H1 (cell line): ENCODE measurements at regions not wholly inside any gene's neighbourhood (a gene's known extent, or its start where the extent isn't known, plus 50 kb on each side); places are given as distances from the start of the nearest gene placed in this dataset.

Experiments
- CTCF ChIA-PET: fragments of 300-600 bp; sonication (Branson Sonifier 250); formaldehyde crosslinking; loops from one replicate; lab custom pipeline; 2021; ENCODE audit not compliant: partially characterized antibody; lab: Charles Lee
- POLR2A ChIA-PET: fragments of 300-600 bp; sonication (Branson Sonifier 250); formaldehyde crosslinking; loops from one replicate; lab custom pipeline; 2021; ENCODE audit warnings: inconsistent platforms; ENCODE audit not compliant: partially characterized antibody; lab: Charles Lee
- DNase-seq, 2 experiments: peaks; one replicate each; pipeline versions ENCODE4 v3.0.0 to v3.0.0-alpha.2; 2010 to 2022; ENCODE audit warnings: low spot score in 2 of 2, low read depth in 1 of 2, mixed read lengths in 1 of 2
- FAIRE-seq: peaks from 2 replicates; lab custom pipeline; 2011; peaks lifted over from hg19 to GRCh38; lab: Jason Lieb, UNC
- H2AFZ ChIP-seq: 2 replicates; pipeline ENCODE4 v1.8.1; 2012; ENCODE audit warnings: low read length, inconsistent platforms
- H2AK5ac ChIP-seq: 2 replicates; pipeline ENCODE4 v1.6.1; 2013; ENCODE audit warnings: low read depth, low read length
- H2BK120ac ChIP-seq: replicated peaks from 2 replicates; pipeline ENCODE3; 2013; ENCODE audit warnings: low read depth, low read length, inconsistent platforms
- H2BK12ac ChIP-seq: 2 replicates; pipeline ENCODE4 v1.6.1; 2013; ENCODE audit warnings: low read depth, low read length
- H2BK15ac ChIP-seq: 2 replicates; pipeline ENCODE4 v1.6.1; 2013; ENCODE audit warnings: low read length
- H2BK20ac ChIP-seq: 2 replicates; pipeline ENCODE4 v1.6.1; 2013; ENCODE audit warnings: low read length
- H2BK5ac ChIP-seq: 2 replicates; pipeline ENCODE4 v1.6.1; 2013; ENCODE audit warnings: low read depth, low read length
- H3K14ac ChIP-seq: 2 replicates; pipeline ENCODE4 v1.6.1; 2013; ENCODE audit warnings: inconsistent platforms; ENCODE audit not compliant: insufficient read length
- H3K18ac ChIP-seq: 2 replicates; pipeline ENCODE4 v1.6.1; 2013; ENCODE audit warnings: low read length; ENCODE audit errors: extremely low read depth
- H3K23ac ChIP-seq: 2 replicates; pipeline ENCODE4 v1.6.1; 2013; ENCODE audit warnings: inconsistent platforms; ENCODE audit not compliant: insufficient read length
- H3K23me2 ChIP-seq: 2 replicates; pipeline ENCODE4 v1.6.1; 2013; ENCODE audit warnings: low read depth, low read length
- H3K27ac ChIP-seq: 2 replicates; pipeline ENCODE4 v1.6.1; 2011; ENCODE audit warnings: low read depth, low read length, inconsistent platforms
- H3K27me3 ChIP-seq, 4 experiments: replicated peaks in 1 of 4; 1 replicate in 1 of 4; 2 replicates in 3 of 4; pipeline versions ENCODE4 v1.6.1 to v1.8.1; 2011 to 2013; ENCODE audit warnings: low read length in 3 of 4, mild to moderate bottlenecking in 3 of 4, inconsistent platforms in 2 of 4, mixed read lengths in 2 of 4, moderate library complexity in 1 of 4; ENCODE audit not compliant: control insufficient read depth in 3 of 4, insufficient read depth in 3 of 4; ENCODE audit errors: extremely low read depth in 1 of 4
- H3K36me3 ChIP-seq, 4 experiments: 2 replicates each; pipeline versions ENCODE4 v1.6.1 to v1.8.1; 2011 to 2013; ENCODE audit warnings: mild to moderate bottlenecking in 4 of 4, low read length in 3 of 4, moderate library complexity in 2 of 4, control low read depth in 1 of 4, inconsistent platforms in 1 of 4; ENCODE audit not compliant: insufficient read depth in 4 of 4, control insufficient read depth in 2 of 4
- H3K4ac ChIP-seq: replicated peaks from 2 replicates; pipeline ENCODE3; 2013; ENCODE audit warnings: low read length, low read depth, mixed read lengths, inconsistent platforms; ENCODE audit not compliant: insufficient read length
- H3K4me1 ChIP-seq, 4 experiments: replicated peaks in 1 of 4; 1 replicate in 1 of 4; 2 replicates in 3 of 4; pipeline versions ENCODE4 v1.6.1 to v1.8.1; 2011 to 2013; ENCODE audit warnings: low read length in 3 of 4, inconsistent platforms in 2 of 4, mixed read lengths in 1 of 4; ENCODE audit not compliant: insufficient read depth in 4 of 4, control insufficient read depth in 3 of 4
- H3K4me2 ChIP-seq, 2 experiments: 2 replicates each; pipeline versions ENCODE4 v1.6.1 to v1.8.1; 2011 to 2013; ENCODE audit warnings: low read depth in 2 of 2, low read length in 2 of 2, control low read depth in 1 of 2, inconsistent platforms in 1 of 2, mild to moderate bottlenecking in 1 of 2; ENCODE audit not compliant: insufficient read depth in 1 of 2
- H3K4me3 ChIP-seq, 4 experiments: fragments of 200-600, 300-600 bp in 1 of 4; sonication (generic), shearing (Covaris generic), sonication (Bioruptor Twin) in 1 of 4; 2 replicates each; pipeline versions ENCODE4 v1.5.1 to v1.8.1; 2011 to 2016; ENCODE audit warnings: low read length in 4 of 4, low read depth in 3 of 4, control low read depth in 2 of 4, inconsistent platforms in 2 of 4, mild to moderate bottlenecking in 2 of 4, mixed read lengths in 1 of 4, moderate library complexity in 1 of 4; ENCODE audit not compliant: insufficient read depth in 2 of 4; ENCODE audit errors: extremely low read depth in 1 of 4
- H3K56ac ChIP-seq: replicated peaks from 2 replicates; pipeline ENCODE3; 2013; ENCODE audit warnings: low read depth, mild to moderate bottlenecking, mixed read lengths, low read length, inconsistent platforms; ENCODE audit not compliant: insufficient read length
- H3K79me1 ChIP-seq: 2 replicates; pipeline ENCODE4 v1.6.1; 2013; ENCODE audit warnings: low read depth, low read length, control low read depth
- H3K79me2 ChIP-seq, 2 experiments: 2 replicates each; pipeline versions ENCODE4 v1.6.1 to v1.8.1; 2012 to 2013; ENCODE audit warnings: low read length in 2 of 2, mild to moderate bottlenecking in 2 of 2, inconsistent platforms in 1 of 2; ENCODE audit not compliant: insufficient read depth in 2 of 2, control insufficient read depth in 1 of 2
- H3K9ac ChIP-seq, 4 experiments: replicated peaks in 1 of 4; 1 replicate in 1 of 4; 2 replicates in 3 of 4; pipeline versions ENCODE4 v1.6.1 to v1.8.1; 2011 to 2013; ENCODE audit warnings: low read depth in 3 of 4, low read length in 3 of 4, control low read depth in 2 of 4, mild to moderate bottlenecking in 2 of 4, moderate library complexity in 2 of 4, inconsistent platforms in 1 of 4; ENCODE audit errors: extremely low read depth in 1 of 4
- H3K9me3 ChIP-seq, 2 experiments: 2 replicates each; pipeline versions ENCODE4 v1.6.1 to v1.8.1; 2012 to 2013; ENCODE audit warnings: mild to moderate bottlenecking in 2 of 2, moderate library complexity in 2 of 2, control low read depth in 1 of 2, inconsistent platforms in 1 of 2, low read depth in 1 of 2, low read length in 1 of 2, mixed read lengths in 1 of 2; ENCODE audit not compliant: insufficient read depth in 2 of 2
- H4K20me1 ChIP-seq, 2 experiments: replicated peaks in 1 of 2; 2 replicates each; pipeline versions ENCODE3 to v1.8.1; 2011 to 2013; ENCODE audit warnings: inconsistent platforms in 2 of 2, low read length in 2 of 2, mild to moderate bottlenecking in 1 of 2; ENCODE audit not compliant: insufficient read depth in 2 of 2, control insufficient read depth in 1 of 2
- H4K5ac ChIP-seq: 2 replicates; pipeline ENCODE4 v1.6.1; 2013; ENCODE audit warnings: low read length, low read depth, mixed read lengths, inconsistent platforms; ENCODE audit not compliant: insufficient read length
- H4K8ac ChIP-seq: 2 replicates; pipeline ENCODE4 v1.8.0; 2013; ENCODE audit warnings: mild to moderate bottlenecking, moderate library complexity, low read length, inconsistent platforms; ENCODE audit not compliant: insufficient read depth; ENCODE audit errors: extremely low read depth
- H4K91ac ChIP-seq: replicated peaks from 2 replicates; pipeline ENCODE3; 2013; ENCODE audit warnings: low read length, mixed read lengths, inconsistent platforms; ENCODE audit not compliant: insufficient read length
- TCF12 ChIP-seq: IDR thresholded peaks from 2 replicates; pipeline ENCODE4 v1.6.1; 2011; ENCODE audit warnings: low read depth, mild to moderate bottlenecking, low read length
- WGBS, 2 experiments: shearing (Covaris generic) in 1 of 2; methylation state at CpG; one replicate each; pipeline versions ENCODE4 v1.1.6 to v1.1.7; 2013 to 2015; ENCODE audit warnings: low lambda C conversion rate in 2 of 2, mixed read lengths in 2 of 2, inconsistent platforms in 1 of 2, low coverage in 1 of 2, missing lambda C conversion rate in 1 of 2; ENCODE audit not compliant: insufficient replicate concordance in 2 of 2, insufficient coverage in 1 of 2, insufficient read length in 1 of 2; ENCODE audit errors: extremely low coverage in 1 of 2, missing lambda C conversion rate in 1 of 2; 5-methylcytosine and 5-hydroxymethylcytosine counted together

- CTCF ChIA-PET: no interaction called here
- Histone ChIP-seq H3K18ac (no peak overlapping the region), H3K23ac (no peak overlapping the region), H2BK120ac (no peak overlapping the region), H3K36me3 (no peaks in the 10 kb centered on the region), H3K56ac (no peak overlapping the region), H4K20me1 (peaks cover 0 to 2% of the 10 kb centered on the region in 2 experiments), H4K91ac (no peak overlapping the region), H3K9ac (peak overlapping the region in 1 of 4 experiments; percentile 8; a peak in 2 of 7 replicates), H2AFZ (no peak overlapping the region), H2BK5ac (no peak overlapping the region), H3K23me2 (no peaks in the 10 kb centered on the region), H3K14ac (no peak overlapping the region), H3K27me3 (no peaks in the 10 kb centered on the region), H4K8ac (no peak overlapping the region), H2BK15ac (0 out of 2 replicates have a peak overlapping the region, but pooled peaks have one; percentile 12), H3K4ac (no peak overlapping the region), H2BK12ac (0 out of 2 replicates have a peak overlapping the region, but pooled peaks have one; percentile 3), H3K79me2 (no peaks in the 10 kb centered on the region), H3K27ac (no peak overlapping the region), H2BK20ac (no peak overlapping the region; the same call in 1 of the 2 replicates), H4K5ac (no peak overlapping the region), H2AK5ac (no peak overlapping the region; the same call in 1 of the 2 replicates), H3K4me2 (no peak overlapping the region), H3K9me3 (no peaks in the 10 kb centered on the region), H3K79me1 (no peaks in the 10 kb centered on the region), H3K4me3 (no peak overlapping the region), H3K4me1 (peaks cover 0 to 8% (median 3%) of the 10 kb centered on the region in 4 experiments; a peak in 4 of 7 replicates)
- no peak for TF ChIP-seq TCF12
- FAIRE-seq: no peak
- POLR2A ChIA-PET: no interaction called here
- DNase-seq: no peak
- 91% methylated on average over 10 of the region's 10 CpGs; no CpG with 5 or more reads in 1 of the 2 experiments for WGBS, 2 experiments
Observed at GRCh38 chr15:29194866-29195265, 74.8 kb downstream of the NSMCE3 start.
